ENCODE measurements at regions not wholly inside any gene's neighbourhood (a gene's known extent, or its start where the extent isn't known, plus 50 kb on each side); places are given as distances from the start of the nearest gene placed in this dataset.

DNA sequence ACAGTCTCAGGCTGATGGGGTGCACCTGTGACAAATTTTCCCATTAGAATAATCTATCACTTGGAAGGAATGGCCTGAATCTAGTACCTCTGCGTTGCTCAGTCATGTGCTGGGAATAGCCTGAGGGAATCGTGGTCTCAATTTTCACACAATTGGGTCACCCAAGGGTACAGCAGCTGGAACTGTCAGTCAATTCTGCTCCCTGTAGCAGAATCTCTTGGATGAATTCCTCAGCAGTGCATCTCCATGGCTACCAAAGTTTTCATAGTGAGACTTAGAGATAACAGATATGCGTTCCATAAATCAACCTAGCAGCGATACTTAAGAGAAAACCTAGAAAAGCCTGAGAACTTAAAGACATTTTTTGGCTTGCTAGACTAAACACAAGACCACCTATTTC lies 288.7 kb upstream of the CTSO start:
- DNase-seq (ENCODE audit: low read depth in 4 of 6, low spot score in 6 of 6): no peak
- Histone ChIP-seq H3K4me3 (ENCODE audit: low read depth, low read length) (no peak overlapping the region), H3K36me3 (ENCODE audit: control insufficient read depth, insufficient read depth, low read length) (no peaks in the 10 kb centered on the region), H3K27ac (ENCODE audit: low read depth, low read length) (no peak overlapping the region), H3K9me3 (ENCODE audit: control insufficient read depth, insufficient read depth, low read length) (no peaks in the 10 kb centered on the region), H3K4me1 (ENCODE audit: control insufficient read depth, insufficient read depth, low read length) (no peaks in the 10 kb centered on the region), H3K27me3 (ENCODE audit: control insufficient read depth, insufficient read depth, low read length) (no peaks in the 10 kb centered on the region)
- WGBS (ENCODE audit: insufficient coverage): 63% methylated on average over 2 of the region's 4 CpGs

DNA sequence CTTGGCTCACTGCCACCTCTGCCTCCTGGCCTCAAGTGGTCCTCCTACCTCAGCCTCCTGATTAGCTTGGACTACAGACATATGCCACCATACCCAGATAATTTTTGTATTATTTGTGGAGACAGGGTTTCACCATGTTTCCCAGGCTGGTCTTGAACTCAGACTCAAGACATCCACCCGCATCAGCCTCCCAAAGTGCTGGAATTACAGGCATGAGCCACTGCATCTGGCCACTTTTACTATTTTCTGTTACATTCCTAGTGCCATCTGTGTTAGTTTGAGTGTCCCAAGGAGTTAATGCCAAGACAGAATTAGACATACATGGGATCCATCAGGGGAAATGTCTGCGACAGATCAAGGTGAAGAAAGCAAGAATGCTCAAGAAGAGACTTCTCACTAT lies 288.2 kb upstream of the CTSO start:
- Histone ChIP-seq H3K27me3 (ENCODE audit: control insufficient read depth, insufficient read depth, low read length) (no peaks in the 10 kb centered on the region), H3K36me3 (ENCODE audit: control insufficient read depth, insufficient read depth, low read length) (no peaks in the 10 kb centered on the region), H3K27ac (ENCODE audit: low read depth, low read length) (no peak overlapping the region), H3K4me3 (ENCODE audit: low read depth, low read length) (no peak overlapping the region), H3K9me3 (ENCODE audit: control insufficient read depth, insufficient read depth, low read length) (no peaks in the 10 kb centered on the region), H3K4me1 (ENCODE audit: control insufficient read depth, insufficient read depth, low read length) (no peaks in the 10 kb centered on the region)
- WGBS (ENCODE audit: insufficient coverage): 0% methylated on average over 1 of the region's 2 CpGs
- DNase-seq (ENCODE audit: low read depth in 4 of 6, low spot score in 6 of 6): no peak

DNA sequence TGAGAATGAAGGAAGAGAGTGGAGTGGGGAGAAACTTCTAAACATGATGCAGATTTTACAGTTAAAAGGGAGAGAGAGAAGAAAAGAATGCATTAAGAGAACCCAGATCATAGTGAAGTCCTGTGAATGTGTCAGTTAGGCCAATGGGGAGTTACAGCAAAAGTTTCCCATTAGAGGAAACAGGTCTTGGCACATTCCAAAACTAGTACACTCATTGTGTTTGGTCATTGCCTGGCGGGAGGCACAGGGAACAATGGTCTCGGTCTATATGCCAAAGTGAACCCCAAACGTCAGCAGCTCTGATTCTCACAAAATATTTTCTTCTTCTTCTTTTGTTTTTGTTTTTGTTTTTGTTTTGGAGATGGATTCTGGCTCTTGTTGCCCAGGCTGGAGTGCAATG lies 284.5 kb upstream of the CTSO start:
- H3K27me3 ChIP-seq (ENCODE audit: control insufficient read depth, insufficient read depth, low read length): no peaks in the 10 kb centered on the region
- no CpG with 5 or more reads among the region's 3 CpGs for WGBS (ENCODE audit: insufficient coverage)
- no peaks in the 10 kb centered on the region for H3K4me1 ChIP-seq (ENCODE audit: control insufficient read depth, insufficient read depth, low read length)

DNA sequence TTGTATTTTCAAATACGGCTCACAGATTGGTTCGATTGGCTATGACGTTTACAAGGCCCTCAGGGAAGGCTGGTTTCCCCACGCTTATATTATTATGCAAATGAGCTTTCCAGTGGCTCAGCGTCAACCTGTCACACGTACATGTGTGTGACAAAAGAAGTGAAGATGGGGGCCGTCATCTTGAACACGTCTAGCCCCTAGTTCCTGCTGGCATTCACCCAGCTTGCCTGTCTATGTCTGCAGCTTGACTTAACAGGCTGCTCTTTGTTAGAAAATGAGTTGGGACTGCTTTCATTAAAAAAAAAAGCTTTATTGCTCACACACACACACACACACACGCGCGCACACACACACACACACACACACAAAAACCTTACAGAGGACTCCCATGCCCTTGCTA lies 283.6 kb upstream of the CTSO start:
- Histone ChIP-seq H3K9me3 (ENCODE audit: control insufficient read depth, insufficient read depth, low read length) (no peaks in the 10 kb centered on the region), H3K27me3 (ENCODE audit: control insufficient read depth, insufficient read depth, low read length) (no peaks in the 10 kb centered on the region), H3K36me3 (ENCODE audit: control insufficient read depth, insufficient read depth, low read length) (no peaks in the 10 kb centered on the region), H3K4me3 (ENCODE audit: low read depth, low read length) (no peak overlapping the region), H3K27ac (ENCODE audit: low read depth, low read length) (no peak overlapping the region), H3K4me1 (ENCODE audit: control insufficient read depth, insufficient read depth, low read length) (no peaks in the 10 kb centered on the region)
- 35% methylated on average over 7 of the region's 11 CpGs for WGBS (ENCODE audit: insufficient coverage)
- DNase-seq (ENCODE audit: low read depth in 4 of 6, low spot score in 6 of 6): peak in 1 of 6 donors; percentile 63

More for the DNA sequence above, 284.5 kb upstream of the CTSO start:
- DNase-seq (ENCODE audit: low read depth in 4 of 6, low spot score in 6 of 6): no peak
- Histone ChIP-seq H3K27ac (ENCODE audit: low read depth, low read length) (no peak overlapping the region), H3K9me3 (ENCODE audit: control insufficient read depth, insufficient read depth, low read length) (no peaks in the 10 kb centered on the region), H3K36me3 (ENCODE audit: control insufficient read depth, insufficient read depth, low read length) (no peaks in the 10 kb centered on the region), H3K4me3 (ENCODE audit: low read depth, low read length) (no peak overlapping the region)

DNA sequence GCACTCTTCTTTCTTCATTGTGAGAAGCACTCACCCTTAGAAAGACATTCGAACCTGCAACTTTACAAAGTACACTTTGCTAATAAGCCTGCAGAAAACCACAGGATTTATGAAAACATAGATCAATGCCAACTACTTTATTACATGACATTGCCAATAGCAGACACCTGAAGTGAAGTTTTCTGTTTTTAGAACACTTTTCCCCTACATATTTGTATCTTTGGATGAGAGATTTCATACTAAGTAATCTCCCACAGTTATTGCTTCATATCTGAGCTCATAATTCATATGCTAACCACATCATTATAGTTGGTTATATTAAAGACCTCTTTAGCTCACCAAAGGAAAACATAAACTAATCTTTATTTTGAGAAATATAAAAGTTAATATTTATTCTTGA lies 276.5 kb upstream of the CTSO start:
- Histone ChIP-seq H3K4me1 (ENCODE audit: control insufficient read depth, insufficient read depth, low read length) (no peaks in the 10 kb centered on the region), H3K27me3 (ENCODE audit: control insufficient read depth, insufficient read depth, low read length) (no peaks in the 10 kb centered on the region), H3K4me3 (ENCODE audit: low read depth, low read length) (no peak overlapping the region), H3K36me3 (ENCODE audit: control insufficient read depth, insufficient read depth, low read length) (no peaks in the 10 kb centered on the region), H3K9me3 (ENCODE audit: control insufficient read depth, insufficient read depth, low read length) (no peaks in the 10 kb centered on the region), H3K27ac (ENCODE audit: low read depth, low read length) (no peak overlapping the region)
- WGBS (ENCODE audit: insufficient coverage): 67% methylated on average over 1 of the region's 1 CpG
- DNase-seq (ENCODE audit: low read depth in 4 of 6, low spot score in 6 of 6): no peak

DNA sequence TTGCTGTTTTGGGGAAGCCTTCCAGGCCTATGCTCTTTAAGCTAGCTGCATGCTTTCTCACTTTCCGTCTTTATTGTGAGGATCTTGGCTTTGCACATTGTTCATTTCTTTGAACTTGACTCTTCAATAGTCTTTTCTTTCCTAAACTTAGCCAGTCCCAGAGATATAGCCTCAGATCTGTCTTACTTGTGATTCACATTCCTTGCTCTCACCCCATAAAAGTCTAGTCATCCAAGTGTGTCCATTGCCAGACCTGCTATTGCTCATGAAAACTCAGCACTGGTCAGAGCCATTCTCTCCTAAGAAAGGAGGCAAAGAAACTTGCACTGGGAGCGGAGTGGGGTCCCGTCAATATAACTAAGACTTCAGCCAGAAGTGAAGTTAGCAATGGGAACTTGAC lies 275.0 kb upstream of the CTSO start:
- H3K9me3 ChIP-seq (ENCODE audit: control insufficient read depth, insufficient read depth, low read length): no peaks in the 10 kb centered on the region
- no peaks in the 10 kb centered on the region for H3K36me3 ChIP-seq (ENCODE audit: control insufficient read depth, insufficient read depth, low read length)
- DNase-seq (ENCODE audit: low read depth in 4 of 6, low spot score in 6 of 6): no peak
- H3K27ac ChIP-seq (ENCODE audit: low read depth, low read length): no peak overlapping the region
- H3K27me3 ChIP-seq (ENCODE audit: control insufficient read depth, insufficient read depth, low read length): no peaks in the 10 kb centered on the region
- no peaks in the 10 kb centered on the region for H3K4me1 ChIP-seq (ENCODE audit: control insufficient read depth, insufficient read depth, low read length)
- WGBS (ENCODE audit: insufficient coverage): 67% methylated on average over 3 of the region's 3 CpGs
- H3K4me3 ChIP-seq (ENCODE audit: low read depth, low read length): no peak overlapping the region

DNA sequence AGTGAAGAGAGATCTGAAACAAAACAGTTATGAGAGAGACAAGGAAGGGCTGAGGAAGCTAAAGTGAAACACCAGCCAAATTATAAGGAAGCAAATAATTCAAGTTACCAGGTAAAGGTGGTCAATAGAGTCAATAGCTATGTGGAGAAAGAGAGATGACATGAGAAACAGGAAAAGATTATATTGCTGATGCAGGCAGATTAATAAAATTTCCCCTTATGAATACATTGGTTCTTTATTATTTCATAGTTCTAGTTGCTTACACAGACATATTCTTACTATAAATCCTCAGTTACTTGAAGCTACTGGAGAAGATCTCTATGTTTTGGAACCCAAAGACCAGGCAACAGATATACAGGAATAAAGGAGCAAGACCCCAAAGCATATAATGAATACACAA lies 273.7 kb upstream of the CTSO start:
- Histone ChIP-seq H3K27me3 (ENCODE audit: control insufficient read depth, insufficient read depth, low read length) (no peaks in the 10 kb centered on the region), H3K4me1 (ENCODE audit: control insufficient read depth, insufficient read depth, low read length) (no peaks in the 10 kb centered on the region), H3K27ac (ENCODE audit: low read depth, low read length) (no peak overlapping the region), H3K9me3 (ENCODE audit: control insufficient read depth, insufficient read depth, low read length) (no peaks in the 10 kb centered on the region), H3K4me3 (ENCODE audit: low read depth, low read length) (no peak overlapping the region), H3K36me3 (ENCODE audit: control insufficient read depth, insufficient read depth, low read length) (no peaks in the 10 kb centered on the region)
- no peak for DNase-seq (ENCODE audit: low read depth in 4 of 6, low spot score in 6 of 6)

DNA sequence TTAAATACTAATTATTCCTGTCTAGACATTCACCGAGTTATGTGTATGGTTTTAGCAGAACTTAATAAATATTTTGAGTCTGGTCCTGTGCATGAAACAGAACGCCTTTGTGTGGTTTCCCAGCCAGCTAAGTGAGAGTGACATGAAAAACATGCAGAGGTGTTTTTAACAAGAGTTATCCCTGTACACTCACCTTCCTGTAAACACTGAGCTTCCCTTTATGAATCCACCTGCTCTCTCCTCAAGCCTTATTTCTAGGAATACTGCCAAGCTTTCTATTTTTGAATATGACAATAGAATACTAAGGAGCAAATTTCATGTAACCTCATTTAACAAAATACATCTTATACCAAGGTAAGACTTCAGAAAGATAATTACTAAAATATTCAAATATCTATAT lies 270.3 kb upstream of the CTSO start:
- Histone ChIP-seq H3K4me3 (ENCODE audit: low read depth, low read length) (no peak overlapping the region), H3K9me3 (ENCODE audit: control insufficient read depth, insufficient read depth, low read length) (peaks cover under 1% of the 10 kb centered on the region), H3K36me3 (ENCODE audit: control insufficient read depth, insufficient read depth, low read length) (no peaks in the 10 kb centered on the region), H3K27me3 (ENCODE audit: control insufficient read depth, insufficient read depth, low read length) (no peaks in the 10 kb centered on the region), H3K4me1 (ENCODE audit: control insufficient read depth, insufficient read depth, low read length) (no peaks in the 10 kb centered on the region), H3K27ac (ENCODE audit: low read depth, low read length) (no peak overlapping the region)
- WGBS (ENCODE audit: insufficient coverage): no CpG with 5 or more reads among the region's 2 CpGs
- peak in 1 of 6 donors; percentile 5 for DNase-seq (ENCODE audit: low read depth in 4 of 6, low spot score in 6 of 6)

DNA sequence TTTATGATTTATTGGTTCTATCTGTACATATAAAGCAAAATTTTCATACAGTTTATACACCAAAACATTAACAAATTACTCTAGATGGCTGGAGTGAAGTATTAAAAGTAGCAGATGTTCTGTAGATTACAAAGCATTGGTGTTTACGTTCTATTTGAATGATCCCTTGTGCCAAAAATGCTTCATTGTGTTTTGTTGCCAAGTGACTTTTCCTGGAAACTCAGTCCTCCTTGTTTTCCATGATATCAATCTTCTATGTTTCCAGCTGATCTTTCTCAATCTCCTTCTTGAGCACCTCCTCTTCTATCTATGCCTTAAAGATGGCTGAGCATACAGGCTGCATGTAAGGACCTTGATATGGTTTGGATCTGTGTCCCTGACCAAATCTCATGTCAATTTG lies 263.6 kb upstream of the CTSO start:
- Histone ChIP-seq H3K27ac (ENCODE audit: low read depth, low read length) (no peak overlapping the region), H3K9me3 (ENCODE audit: control insufficient read depth, insufficient read depth, low read length) (peaks cover 2% of the 10 kb centered on the region), H3K36me3 (ENCODE audit: control insufficient read depth, insufficient read depth, low read length) (no peaks in the 10 kb centered on the region), H3K4me3 (ENCODE audit: low read depth, low read length) (no peak overlapping the region), H3K27me3 (ENCODE audit: control insufficient read depth, insufficient read depth, low read length) (no peaks in the 10 kb centered on the region), H3K4me1 (ENCODE audit: control insufficient read depth, insufficient read depth, low read length) (no peaks in the 10 kb centered on the region)
- DNase-seq (ENCODE audit: low read depth in 4 of 6, low spot score in 6 of 6): no peak
- no CpG with 5 or more reads among the region's 1 CpG for WGBS (ENCODE audit: insufficient coverage)

DNA sequence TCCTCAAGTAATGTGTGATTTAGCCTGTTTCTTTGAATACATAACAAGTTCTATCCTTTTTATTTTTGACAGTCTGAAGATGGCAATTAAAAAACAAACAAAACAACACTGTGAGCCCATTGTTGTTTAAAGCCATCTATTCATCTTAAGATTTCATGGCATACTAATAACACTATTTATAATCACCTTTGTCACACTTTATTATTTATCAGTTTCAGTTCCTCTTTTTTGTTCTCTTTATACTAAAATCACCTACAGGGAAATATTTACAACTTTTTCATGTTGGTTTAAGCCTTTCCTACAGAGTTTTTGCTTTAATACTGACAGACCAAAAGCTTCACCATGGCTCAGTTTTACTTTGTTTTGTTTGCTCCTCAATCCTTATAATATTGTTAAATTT lies 247.4 kb upstream of the CTSO start:
- DNase-seq (ENCODE audit: low read depth in 4 of 6, low spot score in 6 of 6): no peak
- Histone ChIP-seq H3K36me3 (ENCODE audit: control insufficient read depth, insufficient read depth, low read length) (no peaks in the 10 kb centered on the region), H3K4me1 (ENCODE audit: control insufficient read depth, insufficient read depth, low read length) (no peaks in the 10 kb centered on the region), H3K27ac (ENCODE audit: low read depth, low read length) (no peak overlapping the region), H3K27me3 (ENCODE audit: control insufficient read depth, insufficient read depth, low read length) (no peaks in the 10 kb centered on the region), H3K4me3 (ENCODE audit: low read depth, low read length) (no peak overlapping the region), H3K9me3 (ENCODE audit: control insufficient read depth, insufficient read depth, low read length) (no peaks in the 10 kb centered on the region)

DNA sequence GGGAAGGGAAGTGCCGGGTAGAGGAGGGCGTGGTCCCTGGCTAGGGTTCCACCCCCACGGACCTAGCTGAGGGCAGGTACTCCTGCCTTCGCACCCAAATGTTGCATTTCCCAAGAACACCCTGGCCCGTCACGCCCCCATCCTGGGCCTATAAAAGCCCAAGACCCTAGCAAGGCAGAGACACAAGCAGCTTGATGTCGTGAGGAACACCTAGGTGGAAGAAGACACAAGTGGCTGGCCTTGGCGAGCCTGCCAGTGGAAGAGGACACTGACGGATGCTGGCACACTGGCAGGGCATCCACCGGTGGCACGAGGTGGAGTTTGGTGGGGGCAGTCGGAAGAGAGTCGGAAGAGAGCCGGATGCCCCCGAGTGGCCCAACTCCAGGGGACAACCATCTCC lies 244.8 kb upstream of the CTSO start:
- Histone ChIP-seq H3K9me3 (ENCODE audit: control insufficient read depth, insufficient read depth, low read length) (no peaks in the 10 kb centered on the region), H3K36me3 (ENCODE audit: control insufficient read depth, insufficient read depth, low read length) (no peaks in the 10 kb centered on the region), H3K27me3 (ENCODE audit: control insufficient read depth, insufficient read depth, low read length) (no peaks in the 10 kb centered on the region), H3K27ac (ENCODE audit: low read depth, low read length) (no peak overlapping the region), H3K4me1 (ENCODE audit: control insufficient read depth, insufficient read depth, low read length) (no peaks in the 10 kb centered on the region), H3K4me3 (ENCODE audit: low read depth, low read length) (no peak overlapping the region)
- 98% methylated on average over 15 of the region's 15 CpGs for WGBS (ENCODE audit: insufficient coverage)
- no peak for DNase-seq (ENCODE audit: low read depth in 4 of 6, low spot score in 6 of 6)
